ENCODE measurements at regions not wholly inside any gene's neighbourhood (a gene's known extent, or its start where the extent isn't known, plus 50 kb on each side); places are given as distances from the start of the nearest gene placed in this dataset.

DNA sequence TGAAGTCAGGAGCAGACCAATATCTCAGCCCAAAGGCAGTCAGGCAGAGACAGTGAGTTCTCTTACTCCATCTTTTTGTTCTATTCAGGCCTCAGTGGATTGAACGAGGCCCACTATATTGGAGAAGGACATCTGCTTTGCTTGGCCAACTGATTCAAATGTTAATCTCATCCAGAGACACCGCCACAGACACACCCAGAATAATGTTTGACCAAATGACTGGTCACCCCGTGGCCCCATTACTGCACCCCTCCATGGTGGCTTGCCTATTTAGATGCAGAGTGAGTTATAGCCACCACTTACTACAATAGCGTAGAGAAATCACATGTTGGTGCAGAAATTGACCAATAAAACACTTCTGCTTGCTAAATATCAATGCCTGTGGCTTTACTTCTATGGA, 88.1 kb downstream of the HRH4 start:
- no peaks in the 10 kb centered on the region for H3K27me3 ChIP-seq (replicated peaks in 1 of 4; ENCODE audit: control extremely low read depth in 1 of 4, control insufficient read depth in 3 of 4, insufficient read depth in 4 of 4, low read length in 3 of 4)
- ChIA-PET CTCF (no interaction called here), POLR2A (no interaction called here)
- no peak for TF ChIP-seq EZH2 (IDR thresholded peaks at IDR 0.05; ENCODE audit: borderline replicate concordance, insufficient read depth, low read depth, low read length, poor library complexity, severe bottlenecking)
- TF ChIP-seq, protein P1, sequence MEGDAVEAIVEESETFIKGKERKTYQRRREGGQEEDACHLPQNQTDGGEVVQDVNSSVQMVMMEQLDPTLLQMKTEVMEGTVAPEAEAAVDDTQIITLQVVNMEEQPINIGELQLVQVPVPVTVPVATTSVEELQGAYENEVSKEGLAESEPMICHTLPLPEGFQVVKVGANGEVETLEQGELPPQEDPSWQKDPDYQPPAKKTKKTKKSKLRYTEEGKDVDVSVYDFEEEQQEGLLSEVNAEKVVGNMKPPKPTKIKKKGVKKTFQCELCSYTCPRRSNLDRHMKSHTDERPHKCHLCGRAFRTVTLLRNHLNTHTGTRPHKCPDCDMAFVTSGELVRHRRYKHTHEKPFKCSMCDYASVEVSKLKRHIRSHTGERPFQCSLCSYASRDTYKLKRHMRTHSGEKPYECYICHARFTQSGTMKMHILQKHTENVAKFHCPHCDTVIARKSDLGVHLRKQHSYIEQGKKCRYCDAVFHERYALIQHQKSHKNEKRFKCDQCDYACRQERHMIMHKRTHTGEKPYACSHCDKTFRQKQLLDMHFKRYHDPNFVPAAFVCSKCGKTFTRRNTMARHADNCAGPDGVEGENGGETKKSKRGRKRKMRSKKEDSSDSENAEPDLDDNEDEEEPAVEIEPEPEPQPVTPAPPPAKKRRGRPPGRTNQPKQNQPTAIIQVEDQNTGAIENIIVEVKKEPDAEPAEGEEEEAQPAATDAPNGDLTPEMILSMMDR (IDR thresholded peaks at IDR 0.05) = no peak
- H3K9me3 ChIP-seq (ENCODE audit: control extremely low read depth in 1 of 3, control insufficient read depth in 2 of 3, insufficient read depth in 1 of 3, low read length in 2 of 3) = no peaks in the 10 kb centered on the region
- H3K27ac ChIP-seq (ENCODE audit: low read length in 2 of 2) = no peak overlapping the region
- H3K9ac ChIP-seq (ENCODE audit: low read length) = no peak overlapping the region
- H3K9me3 Mint-ChIP-seq (ENCODE audit: insufficient read depth) = no peaks in the 10 kb centered on the region
- H3K36me3 ChIP-seq (replicated peaks in 1 of 2; ENCODE audit: control extremely low read depth in 1 of 2, control insufficient read depth in 1 of 2, extremely low read depth in 1 of 2, insufficient read depth in 2 of 2, low read length in 1 of 2) = no peaks in the 10 kb centered on the region
- 86% methylated on average over 1 of the region's 4 CpGs for WGBS (ENCODE audit: insufficient coverage)
- intact Hi-C loops (cut with micrococcal nuclease) = no loop called here
- H3K4me1 Mint-ChIP-seq = no peaks in the 10 kb centered on the region
- H3K4me1 ChIP-seq (ENCODE audit: control insufficient read depth in 2 of 2, insufficient read depth in 2 of 2, low read length in 2 of 2) = no peaks in the 10 kb centered on the region
- ATAC-seq (ENCODE audit: low read depth) = no peak
- no peaks in the 10 kb centered on the region for H4K20me1 ChIP-seq (ENCODE audit: control insufficient read depth, insufficient read depth, low read length, poor library complexity, severe bottlenecking)
- no peaks in the 10 kb centered on the region for H3K79me2 ChIP-seq (ENCODE audit: control insufficient read depth, insufficient read depth, low read length)
- no peak overlapping the region for H3K27ac Mint-ChIP-seq
- H2AFZ ChIP-seq (ENCODE audit: insufficient read depth, low read depth, low read length, poor library complexity, severe bottlenecking) = no peak overlapping the region
- H3K4me3 Mint-ChIP-seq = no peak overlapping the region
- H3K27me3 Mint-ChIP-seq = peaks cover 3% of the 10 kb centered on the region
- H3K4me3 ChIP-seq (ENCODE audit: control extremely low read depth in 1 of 5, extremely low read depth in 1 of 5, insufficient read depth in 1 of 5, low read depth in 2 of 5, low read length in 4 of 5) = no peak overlapping the region
- no peak overlapping the region for H3K4me2 ChIP-seq (replicated peaks; ENCODE audit: low read depth, low read length, poor library complexity, severe bottlenecking)
- no peak for DNase-seq

DNA sequence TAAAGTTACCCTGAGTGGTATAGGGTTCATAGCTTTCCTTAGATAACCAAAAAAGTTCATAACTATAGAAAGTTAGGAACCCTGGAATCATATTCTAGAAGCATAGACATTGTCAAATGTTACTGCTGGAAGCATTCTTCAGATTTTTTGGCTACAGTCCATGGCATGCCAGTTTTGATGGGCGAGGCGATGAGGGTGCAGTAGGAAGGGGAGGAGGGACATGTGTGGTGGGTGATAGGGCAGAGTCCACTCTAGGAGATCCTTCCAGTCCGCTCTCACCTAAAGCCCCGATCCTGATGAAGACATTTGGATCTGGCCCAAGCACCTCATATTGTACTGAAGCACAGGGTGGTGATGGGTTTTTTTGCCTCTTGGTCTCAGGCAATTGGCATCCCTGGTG, 91.8 kb downstream of the HRH4 start:
- no peak overlapping the region for H3K4me3 ChIP-seq (ENCODE audit: control extremely low read depth in 1 of 5, extremely low read depth in 1 of 5, insufficient read depth in 1 of 5, low read depth in 2 of 5, low read length in 4 of 5)
- ChIA-PET CTCF (no interaction called here), POLR2A (no interaction called here)
- H3K27ac ChIP-seq (ENCODE audit: low read length in 2 of 2) = no peak overlapping the region
- ATAC-seq (ENCODE audit: low read depth) (no peak), DNase-seq (no peak)
- no peaks in the 10 kb centered on the region for H3K27me3 ChIP-seq (replicated peaks in 1 of 4; ENCODE audit: control extremely low read depth in 1 of 4, control insufficient read depth in 3 of 4, insufficient read depth in 4 of 4, low read length in 3 of 4)
- WGBS (ENCODE audit: insufficient coverage) = 80% methylated on average over 2 of the region's 4 CpGs
- no peaks in the 10 kb centered on the region for H3K4me1 ChIP-seq (ENCODE audit: control insufficient read depth in 2 of 2, insufficient read depth in 2 of 2, low read length in 2 of 2)
- no peak overlapping the region for H2AFZ ChIP-seq (ENCODE audit: insufficient read depth, low read depth, low read length, poor library complexity, severe bottlenecking)
- no peak overlapping the region for H3K4me3 Mint-ChIP-seq
- no peaks in the 10 kb centered on the region for H3K9me3 Mint-ChIP-seq (ENCODE audit: insufficient read depth)
- no peaks in the 10 kb centered on the region for H4K20me1 ChIP-seq (ENCODE audit: control insufficient read depth, insufficient read depth, low read length, poor library complexity, severe bottlenecking)
- H3K9me3 ChIP-seq (ENCODE audit: control extremely low read depth in 1 of 3, control insufficient read depth in 2 of 3, insufficient read depth in 1 of 3, low read length in 2 of 3) = no peaks in the 10 kb centered on the region
- peaks cover 7% of the 10 kb centered on the region for H3K27me3 Mint-ChIP-seq
- H3K27ac Mint-ChIP-seq = no peak overlapping the region
- no peak overlapping the region for H3K9ac ChIP-seq (ENCODE audit: low read length)
- no peaks in the 10 kb centered on the region for H3K79me2 ChIP-seq (ENCODE audit: control insufficient read depth, insufficient read depth, low read length)
- TF ChIP-seq EZH2 (IDR thresholded peaks at IDR 0.05; ENCODE audit: borderline replicate concordance, insufficient read depth, low read depth, low read length, poor library complexity, severe bottlenecking) = no peak
- no peaks in the 10 kb centered on the region for H3K36me3 ChIP-seq (replicated peaks in 1 of 2; ENCODE audit: control extremely low read depth in 1 of 2, control insufficient read depth in 1 of 2, extremely low read depth in 1 of 2, insufficient read depth in 2 of 2, low read length in 1 of 2)
- intact Hi-C loops (cut with micrococcal nuclease) = no loop called here
- H3K4me1 Mint-ChIP-seq = no peaks in the 10 kb centered on the region
- H3K4me2 ChIP-seq (replicated peaks; ENCODE audit: low read depth, low read length, poor library complexity, severe bottlenecking) = no peak overlapping the region

Measured in B cell (primary cell).